DOHH2 (cell line): ENCODE measurements at regions not wholly inside any gene's neighbourhood (a gene's known extent, or its start where the extent isn't known, plus 50 kb on each side); places are given as distances from the start of the nearest gene placed in this dataset.

Source experiments
- CTCF ChIP-seq: fragments of 200-600 bp; sonication (generic); IDR thresholded peaks from one replicate; pipeline ENCODE4 v1.5.1; 2014; ENCODE audit warnings: antibody characterized with exemption, mild to moderate bottlenecking, low read depth, low read length; ENCODE audit not compliant: poor library complexity, severe bottlenecking
- EZH2phosphoT487 ChIP-seq: fragments of 200-600 bp; sonication (generic); IDR thresholded peaks from 2 replicates; pipeline ENCODE4 v1.6.1; 2017; ENCODE audit warnings: borderline replicate concordance, mild to moderate bottlenecking, antibody characterized with exemption, low read length, moderate library complexity, mixed read lengths

GRCh38 chr2:17249249-17249648 is 269.0 kb downstream of the RAD51AP2 start:
- TF ChIP-seq CTCF, result no peak
- TF ChIP-seq EZH2phosphoT487, result no peak
